Right lobe of liver (tissue), 4 donors: ENCODE measurements at regions not wholly inside any gene's neighbourhood (a gene's known extent, or its start where the extent isn't known, plus 50 kb on each side); places are given as distances from the start of the nearest gene placed in this dataset.

ENCODE experiments used
- POLR2A ChIP-seq: fragments of 450-650 bp; IDR thresholded peaks from one replicate; pipeline ENCODE4 v1.6.1; 2017; ENCODE audit warnings: antibody characterized with exemption, mild to moderate bottlenecking
- TF ChIP-seq, protein P1 (sequence below), 4 donors: fragments of 200-600 bp in 3 of 4; fragments of 450-650 bp in 1 of 4; IDR thresholded peaks; one replicate each; pipeline versions ENCODE4 v1.5.1 to v1.8.0; 2016 to 2022; ENCODE audit warnings: antibody characterized with exemption in 4 of 4, mild to moderate bottlenecking in 2 of 4
- donor health status: DM: no; HTN: no; CAD: no.
- donor health status: DM: no; HTN: no; CAD: no.
- donor health status: DM: no; HTN: yes; CAD: no.

DNA sequence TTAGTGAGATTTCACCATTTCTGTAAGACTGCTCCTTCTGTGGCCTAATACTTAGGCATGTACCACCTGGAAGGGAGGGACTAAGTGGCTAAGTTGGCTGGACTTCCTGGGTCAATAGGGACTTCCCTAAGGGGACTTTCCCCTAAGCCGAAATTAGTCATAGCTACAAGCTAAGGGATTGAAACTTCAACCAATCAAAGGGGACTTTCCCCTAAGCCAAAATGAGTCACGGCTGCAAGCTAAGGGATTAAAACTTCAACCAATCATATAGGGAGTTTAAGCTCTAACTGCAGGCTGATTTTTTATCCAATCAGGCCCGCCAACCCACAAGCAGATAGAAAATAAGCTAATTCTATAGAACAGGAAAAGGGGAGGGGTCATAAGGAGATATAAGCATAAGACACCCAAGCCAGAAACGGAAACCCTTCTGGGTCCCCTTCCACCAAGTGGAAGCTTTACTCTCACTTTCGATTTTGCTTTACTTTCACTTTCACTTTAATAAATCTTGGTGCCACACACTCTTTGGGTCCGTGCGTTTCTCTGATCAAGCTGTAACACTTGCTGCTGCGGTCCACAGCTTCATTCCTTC is 382.8 kb downstream of the KLHL4 start:
- TF ChIP-seq, protein P1, sequence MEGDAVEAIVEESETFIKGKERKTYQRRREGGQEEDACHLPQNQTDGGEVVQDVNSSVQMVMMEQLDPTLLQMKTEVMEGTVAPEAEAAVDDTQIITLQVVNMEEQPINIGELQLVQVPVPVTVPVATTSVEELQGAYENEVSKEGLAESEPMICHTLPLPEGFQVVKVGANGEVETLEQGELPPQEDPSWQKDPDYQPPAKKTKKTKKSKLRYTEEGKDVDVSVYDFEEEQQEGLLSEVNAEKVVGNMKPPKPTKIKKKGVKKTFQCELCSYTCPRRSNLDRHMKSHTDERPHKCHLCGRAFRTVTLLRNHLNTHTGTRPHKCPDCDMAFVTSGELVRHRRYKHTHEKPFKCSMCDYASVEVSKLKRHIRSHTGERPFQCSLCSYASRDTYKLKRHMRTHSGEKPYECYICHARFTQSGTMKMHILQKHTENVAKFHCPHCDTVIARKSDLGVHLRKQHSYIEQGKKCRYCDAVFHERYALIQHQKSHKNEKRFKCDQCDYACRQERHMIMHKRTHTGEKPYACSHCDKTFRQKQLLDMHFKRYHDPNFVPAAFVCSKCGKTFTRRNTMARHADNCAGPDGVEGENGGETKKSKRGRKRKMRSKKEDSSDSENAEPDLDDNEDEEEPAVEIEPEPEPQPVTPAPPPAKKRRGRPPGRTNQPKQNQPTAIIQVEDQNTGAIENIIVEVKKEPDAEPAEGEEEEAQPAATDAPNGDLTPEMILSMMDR (IDR thresholded peaks at IDR 0.05): no peak
- no peak for TF ChIP-seq POLR2A
